ENCODE measurements at regions not wholly inside any gene's neighbourhood (a gene's known extent, or its start where the extent isn't known, plus 50 kb on each side); places are given as distances from the start of the nearest gene placed in this dataset.

GRCh38 chr7:16205466-16205865, 215.9 kb downstream of the CRPPA start:
- H3K36me3 ChIP-seq (ENCODE audit: insufficient read depth, low read length) = no peaks in the 10 kb centered on the region
- no peaks in the 10 kb centered on the region for H3K4me1 ChIP-seq (ENCODE audit: insufficient read depth, low read length, poor library complexity, severe bottlenecking)
- no peaks in the 10 kb centered on the region for H3F3A ChIP-seq (ENCODE audit: low read depth)
- no peak overlapping the region for H2AFZ ChIP-seq (ENCODE audit: low read length)
- no peak overlapping the region for H3K4me2 ChIP-seq (ENCODE audit: low read depth, low read length, poor library complexity, severe bottlenecking)
- no peaks in the 10 kb centered on the region for H3K9me2 ChIP-seq (replicated peaks; ENCODE audit: low read depth, low read length)
- H3K9ac ChIP-seq (ENCODE audit: low read depth, low read length, poor library complexity, severe bottlenecking) = no peak overlapping the region
- peaks cover 9% of the 10 kb centered on the region for H3K9me3 ChIP-seq (ENCODE audit: insufficient read depth, low read depth, low read length)
- TF ChIP-seq CTCF (conservative IDR thresholded peaks at IDR 0.05; ENCODE audit: low read length) (no peak), EZH2phosphoT487 (IDR thresholded peaks at IDR 0.05; ENCODE audit: borderline replicate concordance) (no peak)
- no peaks in the 10 kb centered on the region for H3K79me2 ChIP-seq (ENCODE audit: insufficient read depth, low read length)
- H3K4me3 ChIP-seq (ENCODE audit: low read length, poor library complexity, severe bottlenecking) = no peak overlapping the region
- no peaks in the 10 kb centered on the region for H3K27me3 ChIP-seq (ENCODE audit: insufficient read depth, low read length, poor library complexity, severe bottlenecking)
- H4K20me1 ChIP-seq (ENCODE audit: insufficient read depth, low read length, poor library complexity, severe bottlenecking) = no peaks in the 10 kb centered on the region

DNA sequence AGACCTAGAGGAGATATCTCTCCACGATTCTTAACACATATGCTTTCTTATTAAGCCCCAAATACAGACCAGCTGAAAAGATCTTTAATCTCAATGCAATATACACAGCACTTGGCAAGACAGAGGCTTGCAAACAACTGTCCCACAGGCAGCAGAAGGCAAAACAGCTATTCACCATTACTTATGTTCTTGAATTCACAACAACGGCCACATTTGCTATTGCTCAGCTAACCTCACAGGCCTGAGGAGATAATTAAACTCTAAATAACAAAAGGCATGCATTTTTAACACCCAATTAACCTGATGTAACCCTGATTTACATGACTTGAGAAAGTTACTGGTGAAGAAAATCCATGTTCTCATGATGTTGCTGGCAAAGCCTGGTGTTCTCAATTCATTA, 216.4 kb downstream of the CRPPA start:
- TF ChIP-seq EZH2phosphoT487 (IDR thresholded peaks at IDR 0.05; ENCODE audit: borderline replicate concordance) (no peak), CTCF (conservative IDR thresholded peaks at IDR 0.05; ENCODE audit: low read length) (no peak)
- H4K20me1 ChIP-seq (ENCODE audit: insufficient read depth, low read length, poor library complexity, severe bottlenecking) = no peaks in the 10 kb centered on the region
- H3K9me2 ChIP-seq (replicated peaks; ENCODE audit: low read depth, low read length) = no peaks in the 10 kb centered on the region
- no peaks in the 10 kb centered on the region for H3F3A ChIP-seq (ENCODE audit: low read depth)
- H3K27me3 ChIP-seq (ENCODE audit: insufficient read depth, low read length, poor library complexity, severe bottlenecking) = no peaks in the 10 kb centered on the region
- no peaks in the 10 kb centered on the region for H3K4me1 ChIP-seq (ENCODE audit: insufficient read depth, low read length, poor library complexity, severe bottlenecking)
- H3K36me3 ChIP-seq (ENCODE audit: insufficient read depth, low read length) = no peaks in the 10 kb centered on the region
- H3K79me2 ChIP-seq (ENCODE audit: insufficient read depth, low read length) = no peaks in the 10 kb centered on the region
- no peak overlapping the region; the same call in 1 of the 2 replicates for H2AFZ ChIP-seq (ENCODE audit: low read length)
- no peak overlapping the region for H3K4me3 ChIP-seq (ENCODE audit: low read length, poor library complexity, severe bottlenecking)
- no peak overlapping the region for H3K9ac ChIP-seq (ENCODE audit: low read depth, low read length, poor library complexity, severe bottlenecking)
- peaks cover 9% of the 10 kb centered on the region for H3K9me3 ChIP-seq (ENCODE audit: insufficient read depth, low read depth, low read length)
- H3K4me2 ChIP-seq (ENCODE audit: low read depth, low read length, poor library complexity, severe bottlenecking) = no peak overlapping the region

DNA sequence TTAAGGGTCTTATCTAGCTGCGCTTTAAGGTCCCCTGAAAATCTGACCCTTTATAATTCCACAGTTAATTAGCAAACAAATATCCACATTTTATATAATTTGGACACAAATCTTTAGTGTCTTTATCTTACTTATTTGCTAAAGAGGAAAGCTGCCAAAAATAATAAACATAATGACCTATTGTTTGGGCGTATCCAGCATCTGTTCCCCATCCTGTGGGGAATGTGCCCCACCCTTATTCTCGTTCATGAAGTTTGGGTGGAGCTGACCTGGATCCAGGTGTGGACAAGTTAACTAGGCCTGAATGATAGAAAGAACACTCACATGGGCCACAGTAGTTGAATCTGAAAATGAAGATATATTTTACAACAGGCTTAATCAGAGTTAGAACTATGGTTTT, 218.3 kb downstream of the CRPPA start:
- Histone ChIP-seq H3K79me2 (ENCODE audit: insufficient read depth, low read length) (no peaks in the 10 kb centered on the region), H3K9me3 (ENCODE audit: insufficient read depth, low read depth, low read length) (peaks cover 9% of the 10 kb centered on the region)

More for the DNA sequence above, 218.3 kb downstream of the CRPPA start:
- H3K4me3 ChIP-seq (ENCODE audit: low read length, poor library complexity, severe bottlenecking) = no peak overlapping the region
- no peaks in the 10 kb centered on the region for H4K20me1 ChIP-seq (ENCODE audit: insufficient read depth, low read length, poor library complexity, severe bottlenecking)
- H3K4me2 ChIP-seq (ENCODE audit: low read depth, low read length, poor library complexity, severe bottlenecking) = no peak overlapping the region
- H3K36me3 ChIP-seq (ENCODE audit: insufficient read depth, low read length) = no peaks in the 10 kb centered on the region
- H3K9me2 ChIP-seq (replicated peaks; ENCODE audit: low read depth, low read length) = no peaks in the 10 kb centered on the region
- H3K9ac ChIP-seq (ENCODE audit: low read depth, low read length, poor library complexity, severe bottlenecking) = no peak overlapping the region
- H3K4me1 ChIP-seq (ENCODE audit: insufficient read depth, low read length, poor library complexity, severe bottlenecking) = no peaks in the 10 kb centered on the region
- TF ChIP-seq CTCF (conservative IDR thresholded peaks at IDR 0.05; ENCODE audit: low read length) (no peak), EZH2phosphoT487 (IDR thresholded peaks at IDR 0.05; ENCODE audit: borderline replicate concordance) (no peak)
- H2AFZ ChIP-seq (ENCODE audit: low read length) = no peak overlapping the region
- no peaks in the 10 kb centered on the region for H3F3A ChIP-seq (ENCODE audit: low read depth)
- H3K27me3 ChIP-seq (ENCODE audit: insufficient read depth, low read length, poor library complexity, severe bottlenecking) = no peaks in the 10 kb centered on the region
